GM12878 (cell line): ENCODE measurements at regions not wholly inside any gene's neighbourhood (a gene's known extent, or its start where the extent isn't known, plus 50 kb on each side); places are given as distances from the start of the nearest gene placed in this dataset.

ENCODE experiments used
- ATAC-seq: fragments of 200-7000 bp; cut with Tn5 transposase; 3 replicates; pipeline ENCODE4 v1.9.1; 2020; ENCODE audit warnings: mild to moderate bottlenecking, moderate library complexity
- BruUV-seq: library from RNA; stranded (reverse); fragments of 400-500 nt; replicated peaks from 2 replicates; lab custom pipeline; 2021; lab: Mats Ljungman, UMichigan
- CTCF ChIA-PET: fragments of 300-600 bp; sonication (Branson Sonifier 250); formaldehyde crosslinking; extraction: SDS; loops from one replicate; lab custom pipeline; 2021; ENCODE audit warnings: inconsistent platforms; lab: Yijun Ruan, JAX
- POLR2A ChIA-PET: fragments of 350-600 bp; formaldehyde crosslinking; extraction: SDS; loops from one replicate; lab custom pipeline; 2021; ENCODE audit warnings: inconsistent platforms; lab: Charles Lee
- RAD21 ChIA-PET: fragments of 300-600 bp; sonication (Branson Sonifier 250); formaldehyde crosslinking; loops from one replicate; lab custom pipeline; 2023; ENCODE audit warnings: antibody characterized with exemption; ENCODE audit not compliant: unreplicated experiment; lab: Charles Lee
- SMC1A ChIA-PET: fragments of 300-600 bp; sonication (Branson Sonifier 250); formaldehyde crosslinking; loops from one replicate; lab custom pipeline; 2023; ENCODE audit not compliant: unreplicated experiment, uncharacterized antibody; lab: Charles Lee
- DNase-seq: peaks from one replicate; pipeline ENCODE4 v3.0.0-alpha.2; 2011; ENCODE audit warnings: low read depth, low spot score
- FAIRE-seq: peaks from 3 replicates; lab custom pipeline; 2011; peaks lifted over from hg19 to GRCh38; lab: Jason Lieb, UNC
- H2AFZ ChIP-seq: 2 replicates; pipeline ENCODE4 v1.6.0; 2011; ENCODE audit warnings: low read depth, low read length, control low read depth; ENCODE audit not compliant: control insufficient read depth
- H3K27ac ChIP-seq: 2 replicates; pipeline ENCODE4 v1.5.1; 2011; ENCODE audit warnings: control low read depth; ENCODE audit not compliant: control insufficient read depth, insufficient read depth
- H3K27me3 ChIP-seq, 2 experiments: replicated peaks in 1 of 2; 2 replicates each; pipeline versions ENCODE4 v1.6.0 to v1.6.1; 2011; ENCODE audit warnings: low read length in 1 of 2; ENCODE audit not compliant: control insufficient read depth in 2 of 2, insufficient read depth in 2 of 2
- H3K36me3 ChIP-seq, 2 experiments: 2 replicates each; pipeline ENCODE4 v1.5.1; 2011; ENCODE audit warnings: low read length in 1 of 2; ENCODE audit not compliant: control insufficient read depth in 2 of 2, insufficient read depth in 2 of 2
- H3K4me1 ChIP-seq: 2 replicates; pipeline ENCODE4 v1.6.1; 2011; ENCODE audit warnings: mild to moderate bottlenecking, low read length, moderate library complexity, mixed read lengths; ENCODE audit not compliant: control insufficient read depth, insufficient read depth
- H3K4me2 ChIP-seq: 2 replicates; pipeline ENCODE4 v1.6.0; 2011; ENCODE audit warnings: control low read depth; ENCODE audit not compliant: control insufficient read depth, insufficient read depth
- H3K4me3 ChIP-seq: fragments of 200-600 bp; sonication (generic); 2 replicates; pipeline ENCODE4 v1.5.1; 2016
- H3K79me2 ChIP-seq: 2 replicates; pipeline ENCODE4 v1.6.0; 2011; ENCODE audit warnings: low read length; ENCODE audit not compliant: control insufficient read depth, insufficient read depth
- H3K9ac ChIP-seq: 2 replicates; pipeline ENCODE4 v1.8.0; 2011; ENCODE audit warnings: low read length, control low read depth, mixed read lengths; ENCODE audit not compliant: control insufficient read depth, insufficient read depth
- H3K9me3 ChIP-seq: replicated peaks from 3 replicates; pipeline ENCODE4 v1.5.1; 2011; ENCODE audit warnings: mild to moderate bottlenecking, low read length; ENCODE audit not compliant: control insufficient read depth, insufficient read depth
- H4K20me1 ChIP-seq: 2 replicates; pipeline ENCODE4 v1.6.0; 2011; ENCODE audit not compliant: control insufficient read depth, insufficient read depth
- BCL11A ChIP-seq: IDR thresholded peaks from 2 replicates; pipeline ENCODE4 v1.6.1; 2011; ENCODE audit warnings: low read depth, low read length
- CUX1 ChIP-seq: IDR thresholded peaks from 2 replicates; pipeline ENCODE4 v1.6.1; 2012; ENCODE audit warnings: improper control_type of control experiment, low read depth, low read length; ENCODE audit not compliant: insufficient replicate concordance
- EGR1 ChIP-seq, 2 experiments: IDR thresholded peaks; 1 replicate in 1 of 2; 2 replicates in 1 of 2; pipeline ENCODE4 v1.6.1; 2011 to 2012; ENCODE audit warnings: low read depth in 2 of 2, low read length in 2 of 2, borderline replicate concordance in 1 of 2, mild to moderate bottlenecking in 1 of 2, moderate library complexity in 1 of 2
- FOS ChIP-seq: IDR thresholded peaks from 3 replicates; pipeline ENCODE4 v1.6.1; 2011; ENCODE audit warnings: borderline replicate concordance; ENCODE audit not compliant: insufficient read length; ENCODE audit errors: extremely low read depth
- JUND ChIP-seq: IDR thresholded peaks from 2 replicates; pipeline ENCODE4 v1.6.1; 2012; ENCODE audit warnings: low read depth, mild to moderate bottlenecking, low read length, improper control_type of control experiment, moderate library complexity
- RB1 ChIP-seq: fragments of 450-650 bp; formaldehyde crosslinking; IDR thresholded peaks from 2 replicates; pipeline ENCODE4 v1.6.1; 2017; ENCODE audit warnings: mild to moderate bottlenecking, borderline replicate concordance
- SIN3A ChIP-seq: IDR thresholded peaks from 2 replicates; pipeline ENCODE4 v1.6.1; 2012; ENCODE audit warnings: low read depth, low read length, improper control_type of control experiment
- SP1 ChIP-seq: IDR thresholded peaks from one replicate; pipeline ENCODE4 v1.6.1; 2011; ENCODE audit warnings: low read depth, low read length
- SREBF2 ChIP-seq: IDR thresholded peaks from 2 replicates; pipeline ENCODE4 v1.6.1; 2012; ENCODE audit warnings: mild to moderate bottlenecking, low read length
- TAF1 ChIP-seq: IDR thresholded peaks from 2 replicates; pipeline ENCODE4 v1.6.1; 2011; ENCODE audit warnings: mild to moderate bottlenecking, low read depth, low read length, borderline replicate concordance
- TBL1XR1 ChIP-seq: IDR thresholded peaks from 2 replicates; pipeline ENCODE4 v1.6.1; 2012; ENCODE audit warnings: low read depth, low read length, improper control_type of control experiment
- ZBTB11 ChIP-seq: fragments of 450-650 bp; formaldehyde crosslinking; IDR thresholded peaks from 2 replicates; pipeline ENCODE4 v1.5.0; 2022; ENCODE audit warnings: mild to moderate bottlenecking, missing genetic modification characterization
- WGBS: methylation state at CpG from one replicate; pipeline ENCODE4 v1.1.6; 2016; ENCODE audit warnings: low lambda C conversion rate; ENCODE audit not compliant: insufficient replicate concordance, insufficient coverage; ENCODE audit errors: missing lambda C conversion rate; 5-methylcytosine and 5-hydroxymethylcytosine counted together
- in situ Hi-C: fragments of 300-500 bp; cut with MboI; formaldehyde crosslinking; loops from 9 replicates; pipeline ENCODE4 v1.14.3; 2018; ENCODE audit warnings: mixed read lengths
- intact Hi-C: fragments of 100-400 bp; cut with micrococcal nuclease; formaldehyde crosslinking; loops from one replicate; pipeline ENCODE4 v1.14.2; 2022; ENCODE audit not compliant: unreplicated experiment
- TF ChIP-seq, protein P1 (sequence below): fragments of 150-350 bp; IDR thresholded peaks from 2 replicates; pipeline ENCODE4 v1.6.1; 2014; ENCODE audit warnings: mild to moderate bottlenecking, low read depth, low read length
- TF ChIP-seq, protein P2 (sequence below): fragments of 450-650 bp; IDR thresholded peaks from 2 replicates; pipeline ENCODE4 v1.6.1; 2017; ENCODE audit warnings: borderline replicate concordance

DNA sequence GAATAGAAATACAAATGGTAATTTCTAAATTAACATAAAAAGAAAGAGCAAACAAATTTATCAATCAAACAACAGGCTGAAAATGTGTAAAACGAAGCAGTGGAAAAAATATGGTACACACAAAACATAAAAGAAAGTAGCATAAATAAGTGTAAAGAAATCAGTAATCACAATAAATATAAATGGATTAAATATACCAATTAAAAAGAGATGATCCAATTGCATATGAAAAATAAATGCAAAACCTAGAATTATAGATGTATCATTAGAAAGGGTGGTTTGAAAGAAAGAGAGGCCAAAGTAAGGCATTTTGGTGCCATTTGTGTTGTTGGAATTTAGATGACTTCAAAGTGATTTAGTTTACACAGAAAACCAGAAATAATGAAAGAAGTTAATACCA, 202.2 kb downstream of the PTBP2 start:
- in situ Hi-C loops (no loop called here), intact Hi-C loops (no loop called here)
- Histone ChIP-seq H3K36me3 (no peaks in the 10 kb centered on the region), H4K20me1 (no peaks in the 10 kb centered on the region), H3K27ac (no peak overlapping the region), H2AFZ (no peak overlapping the region), H3K4me2 (no peak overlapping the region), H3K9ac (no peak overlapping the region), H3K79me2 (no peaks in the 10 kb centered on the region), H3K9me3 (no peaks in the 10 kb centered on the region; the same call in 2 of the 3 replicates), H3K4me1 (no peaks in the 10 kb centered on the region), H3K27me3 (no peaks in the 10 kb centered on the region), H3K4me3 (no peak overlapping the region)
- BruUV-seq = no TSS peak
- SMC1A ChIA-PET = no interaction called here
- RAD21 ChIA-PET = no interaction called here
- POLR2A ChIA-PET = no interaction called here
- FAIRE-seq (no peak), ATAC-seq (no peak), DNase-seq (no peak)
- CTCF ChIA-PET = no interaction called here
- WGBS = 0% methylated on average over 1 of the region's 1 CpG
- no peak for TF ChIP-seq BCL11A
- TF ChIP-seq, protein P1, sequence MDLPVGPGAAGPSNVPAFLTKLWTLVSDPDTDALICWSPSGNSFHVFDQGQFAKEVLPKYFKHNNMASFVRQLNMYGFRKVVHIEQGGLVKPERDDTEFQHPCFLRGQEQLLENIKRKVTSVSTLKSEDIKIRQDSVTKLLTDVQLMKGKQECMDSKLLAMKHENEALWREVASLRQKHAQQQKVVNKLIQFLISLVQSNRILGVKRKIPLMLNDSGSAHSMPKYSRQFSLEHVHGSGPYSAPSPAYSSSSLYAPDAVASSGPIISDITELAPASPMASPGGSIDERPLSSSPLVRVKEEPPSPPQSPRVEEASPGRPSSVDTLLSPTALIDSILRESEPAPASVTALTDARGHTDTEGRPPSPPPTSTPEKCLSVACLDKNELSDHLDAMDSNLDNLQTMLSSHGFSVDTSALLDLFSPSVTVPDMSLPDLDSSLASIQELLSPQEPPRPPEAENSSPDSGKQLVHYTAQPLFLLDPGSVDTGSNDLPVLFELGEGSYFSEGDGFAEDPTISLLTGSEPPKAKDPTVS = no peak
- no peak for TF ChIP-seq SP1
- no peak for TF ChIP-seq TBL1XR1
- TF ChIP-seq SIN3A = no peak
- no peak for TF ChIP-seq EGR1 (IDR thresholded peaks at IDR 0.05; ENCODE audit: borderline replicate concordance in 1 of 2, low read depth in 2 of 2, low read length in 2 of 2)
- no peak for TF ChIP-seq CUX1
- no peak for TF ChIP-seq SREBF2
- TF ChIP-seq TAF1 = no peak
- no peak for TF ChIP-seq ZBTB11 (CRISPR knock-in tag)
- TF ChIP-seq RB1 = no peak
- TF ChIP-seq JUND = no peak
- no peak for TF ChIP-seq FOS
- TF ChIP-seq, protein P2, sequence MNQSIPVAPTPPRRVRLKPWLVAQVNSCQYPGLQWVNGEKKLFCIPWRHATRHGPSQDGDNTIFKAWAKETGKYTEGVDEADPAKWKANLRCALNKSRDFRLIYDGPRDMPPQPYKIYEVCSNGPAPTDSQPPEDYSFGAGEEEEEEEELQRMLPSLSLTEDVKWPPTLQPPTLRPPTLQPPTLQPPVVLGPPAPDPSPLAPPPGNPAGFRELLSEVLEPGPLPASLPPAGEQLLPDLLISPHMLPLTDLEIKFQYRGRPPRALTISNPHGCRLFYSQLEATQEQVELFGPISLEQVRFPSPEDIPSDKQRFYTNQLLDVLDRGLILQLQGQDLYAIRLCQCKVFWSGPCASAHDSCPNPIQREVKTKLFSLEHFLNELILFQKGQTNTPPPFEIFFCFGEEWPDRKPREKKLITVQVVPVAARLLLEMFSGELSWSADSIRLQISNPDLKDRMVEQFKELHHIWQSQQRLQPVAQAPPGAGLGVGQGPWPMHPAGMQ = no peak
